Daoy (cell line): ENCODE measurements at regions not wholly inside any gene's neighbourhood (a gene's known extent, or its start where the extent isn't known, plus 50 kb on each side); places are given as distances from the start of the nearest gene placed in this dataset.
"Not testable (repeated sequence)": the region's sequence is repeated elsewhere in the genome, so short reads cannot be mapped to it uniquely, and the experiment has no call there.

Source experiments
- DNase-seq: peaks from one replicate; pipeline ENCODE4 v3.0.0-alpha.2; 2015; ENCODE audit warnings: low read depth

DNA sequence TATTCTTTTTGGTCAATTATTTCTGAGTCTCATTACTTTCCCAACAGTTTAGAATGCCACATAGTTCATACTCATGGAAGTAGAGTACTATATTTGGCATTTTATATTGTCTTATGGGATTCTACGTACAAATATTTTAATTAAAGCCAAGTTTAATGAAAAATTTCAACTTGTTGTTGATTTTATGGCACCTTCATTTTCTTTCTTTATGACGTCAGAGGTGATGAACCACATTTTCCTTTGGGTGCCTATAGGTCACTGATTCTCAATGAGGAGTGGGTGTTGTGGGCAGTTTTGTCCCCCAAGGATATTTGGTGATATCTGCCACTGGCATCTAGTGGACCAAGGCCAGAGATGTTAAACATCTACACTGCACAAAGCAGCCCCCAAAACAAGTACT is 1071.3 kb downstream of the NXPH1 start:
- no peak for DNase-seq

DNA sequence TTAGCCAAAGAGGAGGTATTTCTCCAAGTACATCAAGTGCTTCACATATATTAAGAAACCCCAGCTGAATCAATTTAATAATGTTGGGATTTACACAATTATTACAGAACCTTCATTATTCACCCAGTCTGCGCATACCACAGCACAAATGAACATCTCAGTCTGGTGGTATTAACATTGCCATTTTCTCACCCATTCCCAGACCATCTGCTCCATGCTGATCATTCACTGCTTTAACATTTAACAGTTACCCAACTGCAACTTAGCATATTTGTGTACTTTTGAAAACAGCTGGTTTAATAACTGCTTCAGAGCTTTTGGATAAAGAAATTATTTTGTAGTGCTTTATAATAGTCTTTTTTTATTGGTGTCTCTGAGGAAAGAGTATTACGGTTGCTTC is 1072.1 kb downstream of the NXPH1 start:
- DNase-seq: no peak

DNA sequence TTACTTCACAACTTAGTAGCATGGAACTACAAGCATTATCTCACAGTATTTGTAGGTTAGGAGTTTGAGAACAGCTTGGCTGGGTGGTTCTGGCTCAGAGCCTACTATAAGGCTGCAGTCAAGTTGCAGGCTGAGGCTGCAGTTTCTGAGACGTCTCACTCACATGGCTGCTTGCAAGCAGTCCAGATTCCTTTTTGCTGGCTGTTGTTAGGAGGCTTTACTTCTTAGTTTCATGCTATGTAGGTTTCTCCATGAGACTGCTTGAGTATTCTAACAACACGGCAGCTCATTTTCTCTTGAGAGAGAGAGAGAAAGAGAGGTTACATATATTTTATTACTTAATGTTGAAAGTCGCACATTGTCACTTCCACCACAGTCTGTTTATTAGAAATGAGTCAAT is 1073.9 kb downstream of the NXPH1 start:
- no peak for DNase-seq

DNA sequence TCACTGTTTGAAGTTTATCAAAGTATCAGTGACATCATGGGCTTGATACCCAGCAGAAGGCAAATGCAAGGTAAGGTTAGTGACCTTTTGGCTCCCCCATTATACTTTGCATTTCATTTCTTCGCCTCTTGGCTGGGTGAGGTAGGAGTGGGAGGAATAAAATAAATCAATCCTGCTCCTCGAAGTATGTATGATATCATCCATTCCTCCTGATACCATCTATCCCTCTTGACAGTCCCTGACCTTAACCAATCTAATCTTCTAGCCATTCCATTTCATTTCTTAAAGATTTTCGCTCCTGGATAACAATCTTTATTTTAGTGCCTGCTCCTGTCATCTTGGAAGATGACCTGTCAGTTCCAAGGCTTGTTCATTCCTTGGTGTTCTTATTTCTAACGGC is 1083.3 kb downstream of the NXPH1 start:
- no peak for DNase-seq

DNA sequence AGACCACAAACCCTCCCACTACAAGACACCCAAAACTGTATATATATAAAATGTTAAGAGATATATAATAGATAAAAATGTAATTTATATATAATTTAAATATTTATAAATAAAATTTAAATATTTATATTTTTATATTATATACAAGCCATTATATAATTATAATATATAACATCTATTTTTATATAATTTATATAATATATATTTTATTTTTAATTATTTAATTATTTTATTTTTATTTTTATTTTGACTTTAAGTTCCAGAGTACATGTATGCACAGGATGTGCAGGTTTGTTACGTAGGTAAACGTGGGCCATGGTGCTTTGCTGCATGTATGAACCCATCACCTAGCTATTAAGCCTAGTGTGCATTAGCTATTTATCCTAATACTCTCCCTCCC is 1090.2 kb downstream of the NXPH1 start:
- DNase-seq: no peak

DNA sequence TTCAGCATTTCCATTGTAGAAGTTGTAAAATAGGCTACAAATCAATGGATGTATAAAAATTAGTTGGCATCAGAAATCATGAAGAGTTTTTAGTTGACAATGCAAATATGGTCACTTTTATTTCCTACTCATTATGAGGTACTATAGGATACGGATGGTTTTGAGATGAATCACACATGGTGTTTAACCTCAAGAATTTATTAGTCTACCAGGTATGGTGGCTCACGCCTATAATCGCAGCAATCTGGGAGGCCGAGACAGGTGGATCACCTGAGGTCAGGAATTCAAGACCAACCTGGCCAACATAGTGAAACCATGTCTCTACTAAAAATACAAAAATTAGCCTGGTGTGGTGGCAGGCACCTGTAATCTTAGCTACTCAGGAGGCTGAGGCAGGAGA is 1119.0 kb downstream of the NXPH1 start:
- not testable (repeated sequence) for DNase-seq

DNA sequence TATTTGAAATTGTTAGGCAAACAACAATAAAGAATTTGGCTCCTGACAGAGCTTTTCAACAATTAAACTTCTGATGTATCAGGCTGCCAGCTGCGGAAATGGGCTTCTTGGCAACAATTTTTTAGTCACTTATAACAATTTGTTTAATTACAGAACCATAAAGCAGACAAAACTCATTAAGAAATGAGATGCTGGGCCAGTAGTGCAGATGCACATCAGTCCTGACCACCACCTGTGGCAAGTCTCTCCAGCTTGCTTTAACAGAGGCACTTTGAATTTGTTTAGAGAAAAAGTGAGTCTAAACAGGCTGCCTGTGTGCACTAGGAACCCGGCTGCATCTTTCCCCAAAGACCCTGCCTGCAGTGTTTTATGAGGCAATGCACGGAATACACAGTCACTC is 1124.4 kb downstream of the NXPH1 start:
- no peak for DNase-seq

DNA sequence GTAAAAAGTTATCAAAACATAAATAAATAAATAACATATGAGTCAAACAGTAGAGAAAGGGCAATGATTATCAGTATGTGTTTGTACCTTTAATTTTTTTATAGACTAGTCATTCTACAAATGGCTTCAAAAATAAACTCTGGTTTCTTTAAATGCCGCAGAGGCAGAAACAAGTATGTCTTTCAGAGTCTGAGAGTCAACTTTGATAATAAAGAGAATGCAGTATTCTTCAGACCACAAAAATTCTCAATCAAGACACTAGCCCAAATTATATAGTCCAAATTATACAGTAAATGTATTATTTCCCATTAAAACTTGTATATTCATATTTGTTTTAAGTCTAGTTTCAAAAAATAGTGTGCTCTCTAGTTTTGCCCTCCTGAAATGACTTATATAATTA is 1142.3 kb downstream of the NXPH1 start:
- DNase-seq: no peak

DNA sequence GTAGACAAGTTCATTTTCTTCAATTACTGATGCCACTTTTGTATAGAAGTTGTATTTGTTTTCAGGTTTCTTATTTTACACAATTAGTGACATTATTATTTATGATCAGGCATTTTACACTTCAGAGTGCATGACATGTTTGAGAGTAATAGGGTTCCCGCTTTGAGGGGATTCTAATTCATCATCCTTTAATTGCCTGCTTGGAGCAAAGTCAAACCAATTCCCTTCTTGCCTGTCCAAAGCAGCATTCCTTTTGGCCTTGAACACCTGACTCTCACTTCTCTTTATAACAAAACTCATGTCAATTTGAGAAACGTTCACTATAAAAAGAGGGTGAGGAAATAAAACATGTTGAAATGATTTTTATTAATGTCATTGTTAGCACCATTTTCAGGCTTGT is 1149.4 kb downstream of the NXPH1 start:
- DNase-seq: no peak

DNA sequence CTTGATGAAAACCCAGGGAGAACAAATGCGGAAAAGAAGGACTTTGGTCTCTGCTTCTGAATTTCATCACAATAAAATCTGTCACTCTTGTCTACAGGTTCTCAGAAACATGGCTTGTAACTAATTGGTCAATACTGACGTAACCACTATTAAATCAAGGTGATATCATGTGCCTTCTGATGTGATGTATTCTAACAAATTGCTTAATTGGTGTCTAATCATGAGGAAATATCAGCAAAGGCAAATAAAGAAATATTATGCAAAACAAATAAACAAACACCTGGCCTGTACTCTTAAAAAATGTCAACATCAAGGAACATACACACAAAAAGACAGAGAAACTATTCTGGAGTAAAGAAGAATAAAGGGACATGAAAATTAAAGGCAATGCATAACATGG is 1165.0 kb downstream of the NXPH1 start:
- DNase-seq: no peak

DNA sequence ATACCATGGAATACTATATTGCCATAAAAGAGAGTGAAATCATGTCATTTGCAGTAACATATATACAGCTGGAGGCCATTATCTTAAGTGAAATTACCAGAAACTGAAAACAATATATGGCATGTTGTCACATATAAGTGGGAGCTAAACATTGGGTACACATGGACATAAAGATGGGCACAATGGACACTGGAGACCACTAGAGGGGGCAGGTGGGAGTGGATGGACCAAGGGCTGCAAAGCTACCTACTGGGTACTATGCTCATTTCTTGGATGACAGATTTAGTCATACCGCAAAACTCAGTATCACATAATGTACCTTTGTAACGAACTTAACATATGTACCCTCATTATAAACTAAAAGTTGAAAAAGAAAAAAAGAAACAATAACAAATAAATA is 1167.6 kb downstream of the NXPH1 start:
- DNase-seq: no peak

DNA sequence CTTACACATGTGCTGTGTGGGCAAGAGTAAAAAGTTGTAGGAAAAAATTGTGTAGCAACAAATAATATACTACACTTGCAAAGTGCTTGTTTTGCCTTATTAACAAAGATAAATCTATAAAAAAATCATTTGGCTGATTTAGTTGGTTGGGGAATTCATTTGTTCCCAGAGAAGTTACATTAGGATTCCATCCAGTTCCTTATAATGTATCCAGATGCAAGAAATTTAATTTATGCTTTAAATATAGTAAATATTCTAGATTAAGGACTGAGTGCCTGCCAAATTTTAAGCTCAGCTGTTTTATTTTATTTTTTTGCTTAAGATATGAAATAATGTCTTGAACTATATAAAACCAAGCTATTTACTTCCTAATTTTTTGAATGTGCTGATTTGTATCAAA is 1169.9 kb downstream of the NXPH1 start:
- DNase-seq: no peak

DNA sequence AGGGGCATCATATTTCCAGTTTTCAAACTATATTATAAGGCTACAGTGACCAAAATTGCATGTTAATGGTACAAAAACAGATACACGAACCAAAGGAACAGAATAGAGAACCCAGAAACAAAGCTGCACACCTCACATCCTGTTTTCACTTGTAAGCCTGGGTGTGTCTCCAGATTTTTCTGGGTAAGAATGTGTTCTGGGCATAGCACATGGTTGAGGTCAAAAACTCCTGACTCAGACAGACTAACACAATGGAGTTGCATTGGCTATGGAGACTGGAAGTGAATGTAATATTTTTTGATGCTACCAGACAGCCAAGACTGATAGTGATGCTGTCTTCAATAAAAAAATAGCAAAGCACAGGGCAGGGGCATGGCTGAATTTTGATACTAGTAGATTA is 1175.2 kb downstream of the NXPH1 start:
- DNase-seq: no peak

DNA sequence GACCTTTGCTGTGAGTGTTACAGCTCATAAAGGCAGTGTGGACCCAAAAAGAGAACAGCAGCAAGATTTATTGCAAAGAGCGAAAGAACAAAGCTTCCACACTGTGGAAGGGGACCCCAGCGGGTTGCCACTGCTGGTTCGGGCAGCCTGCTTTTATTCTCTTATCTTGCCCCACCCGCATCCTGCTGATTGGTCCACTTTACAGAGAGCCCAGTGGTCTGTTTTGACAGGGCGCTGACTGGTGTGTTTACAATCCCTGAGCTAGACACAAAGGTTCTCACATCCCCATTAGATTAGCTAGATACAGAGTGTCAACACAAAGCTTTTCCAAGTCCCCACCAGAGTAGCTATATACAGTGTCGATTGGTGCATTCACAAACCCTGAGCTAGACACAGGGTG is 1187.5 kb downstream of the NXPH1 start:
- not testable (repeated sequence) for DNase-seq

DNA sequence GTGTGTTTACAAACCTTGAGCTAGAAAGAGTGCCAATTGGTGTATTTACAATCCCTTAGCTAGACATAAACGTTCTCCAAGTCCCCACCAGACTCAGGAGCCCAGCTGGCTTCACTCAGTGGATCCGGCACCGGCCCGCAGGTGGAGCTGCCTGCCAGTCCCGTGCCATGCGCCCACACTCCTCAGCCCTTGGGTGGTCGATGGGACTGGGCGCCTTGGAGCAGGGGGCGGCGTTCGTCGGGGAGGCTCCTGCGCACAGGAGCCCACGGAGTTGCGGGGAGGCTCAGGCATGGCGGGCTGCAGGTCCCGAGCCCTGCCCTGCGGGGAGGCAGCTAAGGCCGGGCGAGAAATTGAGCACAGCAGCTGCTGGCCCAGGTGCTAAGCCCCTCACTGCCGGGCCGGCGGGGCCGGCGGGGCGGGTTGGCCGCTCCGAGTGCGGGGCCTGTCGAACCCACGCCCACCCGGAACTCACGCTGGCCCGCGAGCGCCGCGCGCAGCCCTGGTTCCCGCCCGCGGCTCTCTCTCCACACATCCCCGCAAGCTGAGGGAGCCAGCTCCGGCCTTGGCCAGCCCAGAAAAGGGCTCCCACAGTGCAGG is 1188.0 kb downstream of the NXPH1 start:
- not testable (repeated sequence) for DNase-seq

DNA sequence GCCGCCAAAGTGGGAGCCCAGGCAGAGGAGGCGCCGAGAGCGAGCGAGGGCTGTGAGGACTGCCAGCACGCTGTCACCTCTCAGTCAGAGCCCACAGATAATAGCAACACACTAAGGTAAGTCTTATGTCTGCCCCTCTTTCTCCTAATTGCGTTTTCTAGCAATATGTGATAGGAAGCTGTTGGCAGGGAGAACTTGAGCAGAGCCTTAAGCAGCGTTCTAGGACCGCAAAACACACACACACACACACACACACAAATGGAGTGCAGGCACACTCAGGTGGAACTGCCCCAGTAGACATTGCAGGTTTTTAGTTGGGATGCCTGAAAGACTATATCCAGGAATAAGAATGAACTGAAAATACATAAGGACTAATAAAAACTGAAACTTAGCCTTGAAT is 1188.5 kb downstream of the NXPH1 start:
- no peak for DNase-seq

DNA sequence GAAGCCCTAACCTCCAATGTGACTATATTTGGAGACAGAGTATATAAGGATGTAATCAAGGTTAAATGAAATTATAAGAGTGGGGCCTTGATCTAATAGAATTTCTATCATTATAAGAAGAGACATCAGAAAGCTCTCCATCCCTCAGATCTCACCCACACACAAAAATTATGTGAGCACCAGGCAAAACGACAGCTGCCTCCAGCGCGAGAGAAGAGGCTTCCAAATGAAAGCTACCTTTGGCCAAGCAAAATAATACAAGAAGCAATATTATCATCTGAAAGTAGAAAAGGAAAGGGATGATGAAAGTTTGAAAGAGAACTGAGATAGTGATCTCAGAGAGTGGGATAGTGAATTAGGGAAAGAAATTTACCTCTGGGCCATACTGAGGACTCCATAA is 1192.5 kb downstream of the NXPH1 start:
- DNase-seq: no peak

DNA sequence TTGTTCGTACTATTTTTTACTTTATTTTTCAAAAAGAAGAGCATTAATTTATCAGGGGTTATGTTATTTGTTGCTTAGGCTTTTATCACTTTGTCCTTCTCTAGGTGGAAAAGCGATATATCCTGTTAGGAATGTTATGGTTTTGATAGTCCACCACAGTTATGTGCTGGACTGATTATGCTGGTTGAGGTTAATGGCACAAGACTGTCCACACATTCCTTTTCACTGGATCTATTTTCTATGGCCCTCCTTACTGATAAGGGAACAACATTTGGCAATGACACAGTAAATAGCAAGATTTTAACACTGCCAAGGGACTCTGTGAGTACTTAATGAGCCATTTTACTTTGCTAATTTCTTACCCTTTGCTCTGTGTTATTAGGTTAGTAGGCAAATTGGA is 1212.3 kb downstream of the NXPH1 start:
- DNase-seq: no peak

DNA sequence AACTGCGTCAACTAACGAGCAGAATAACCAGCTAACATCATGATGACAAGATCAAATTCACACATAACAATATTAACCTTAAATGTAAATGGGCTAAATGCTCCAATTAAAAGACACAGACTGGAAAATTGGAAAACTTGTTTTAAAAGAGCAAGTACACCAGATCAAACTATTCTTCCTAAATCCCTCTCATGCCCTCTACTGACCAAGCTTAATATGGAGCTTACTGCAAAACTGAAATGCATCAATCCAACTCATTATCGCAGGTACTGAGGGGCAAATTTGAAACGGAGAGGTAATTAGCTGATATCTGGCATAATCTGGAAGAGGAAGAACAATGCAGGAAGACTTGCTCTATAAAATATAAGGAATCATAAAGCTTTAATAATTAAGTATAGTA is 1223.8 kb downstream of the NXPH1 start:
- DNase-seq: no peak

DNA sequence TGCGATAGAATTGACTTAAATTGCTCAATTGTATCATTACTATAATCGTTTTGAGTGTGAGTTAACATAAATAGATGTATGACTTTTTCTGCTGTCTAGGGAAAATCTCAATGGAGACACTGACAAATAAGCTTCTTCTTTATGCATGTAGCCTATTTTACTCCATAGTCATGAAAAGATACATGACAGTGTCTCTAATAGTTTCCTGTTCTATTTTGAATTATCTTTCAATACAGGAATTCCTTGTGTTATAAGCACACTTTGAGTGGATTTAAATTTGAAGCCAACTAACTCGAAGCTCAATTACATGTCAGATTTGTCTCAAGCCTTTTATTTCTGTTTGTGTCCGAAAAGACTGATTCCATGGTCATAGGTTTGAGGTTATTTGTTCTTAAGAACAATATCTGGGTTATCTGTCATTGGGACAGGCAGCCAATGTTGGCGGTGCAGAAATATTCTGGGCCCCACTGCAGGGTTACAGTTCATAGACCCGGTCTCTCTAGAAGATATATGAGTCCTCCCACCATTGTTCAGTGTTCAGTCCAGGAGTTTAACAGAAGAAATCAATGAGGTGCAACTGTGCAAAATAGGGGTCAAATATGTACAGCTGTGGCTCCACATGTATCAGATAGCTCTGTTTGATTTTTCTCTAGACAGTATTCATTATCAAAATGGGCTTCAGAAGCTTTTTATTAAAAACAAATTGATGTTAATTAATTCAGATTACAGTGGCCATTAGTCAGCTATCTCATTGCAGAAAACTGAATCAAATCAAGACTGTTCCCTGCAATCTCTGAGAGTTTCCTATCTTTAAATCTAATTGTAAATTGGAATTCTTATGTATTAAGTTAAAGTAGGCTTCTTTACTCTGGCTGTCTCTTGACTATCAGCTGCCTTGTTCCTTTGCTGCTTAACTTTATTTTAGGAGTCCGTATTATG is 1238.8 kb downstream of the NXPH1 start:
- no peak for DNase-seq

DNA sequence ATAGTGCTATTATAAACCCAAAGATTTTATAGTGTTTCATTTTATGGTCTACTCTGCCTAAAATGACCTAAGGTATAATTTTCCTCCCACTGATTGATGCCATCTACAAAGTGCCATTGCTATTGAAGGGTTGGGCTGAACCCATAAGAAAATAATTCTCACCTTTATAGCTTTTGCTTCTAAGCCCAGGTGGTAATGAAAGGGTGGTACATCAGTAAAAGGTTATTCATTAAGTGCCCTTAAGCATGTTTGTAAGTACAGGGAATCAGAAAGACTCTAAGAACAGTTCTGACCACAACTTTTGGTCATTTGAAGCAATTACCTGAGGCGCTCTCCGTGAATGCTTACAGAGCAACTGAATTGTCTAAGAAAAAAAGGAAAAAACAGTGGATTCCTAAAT is 1247.3 kb downstream of the NXPH1 start:
- no peak for DNase-seq

DNA sequence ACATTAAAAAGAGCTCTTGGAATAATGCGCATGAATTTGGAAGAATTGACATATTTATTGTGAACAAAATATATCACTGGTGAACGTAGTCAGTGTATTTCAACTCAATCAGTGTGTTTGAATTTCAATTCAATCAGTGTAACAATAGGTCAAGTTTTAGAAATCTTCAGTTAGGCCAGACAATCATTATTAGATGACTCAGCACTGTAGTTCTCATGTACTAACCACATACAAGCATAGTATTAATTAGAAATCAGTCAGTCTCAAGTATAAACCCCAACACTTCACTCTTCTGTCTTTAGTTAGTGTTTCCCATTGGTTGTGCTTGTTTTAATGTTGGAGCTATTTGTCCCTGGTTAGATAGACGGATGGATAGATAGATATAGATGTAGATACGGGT is 1247.9 kb downstream of the NXPH1 start:
- no peak for DNase-seq

DNA sequence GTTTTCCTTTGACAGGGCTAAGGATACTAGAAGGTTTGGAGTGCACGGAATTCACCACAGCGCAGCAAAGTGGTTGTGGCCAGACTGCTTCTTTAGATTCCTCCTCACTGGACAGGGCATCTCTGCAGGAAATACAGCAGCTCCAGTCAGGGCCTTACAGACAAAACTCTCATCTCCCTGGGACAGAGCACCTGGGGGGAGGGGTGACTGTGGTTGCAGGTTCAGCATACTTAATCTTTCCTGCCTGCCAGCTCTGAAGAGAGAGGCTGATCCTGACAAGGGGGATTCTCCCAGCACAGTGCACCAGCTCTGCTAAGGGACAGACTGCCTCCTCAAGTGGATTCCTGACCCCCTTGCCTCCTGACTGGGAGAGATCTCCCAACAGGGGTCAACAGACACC is 1257.9 kb downstream of the NXPH1 start:
- no peak for DNase-seq

DNA sequence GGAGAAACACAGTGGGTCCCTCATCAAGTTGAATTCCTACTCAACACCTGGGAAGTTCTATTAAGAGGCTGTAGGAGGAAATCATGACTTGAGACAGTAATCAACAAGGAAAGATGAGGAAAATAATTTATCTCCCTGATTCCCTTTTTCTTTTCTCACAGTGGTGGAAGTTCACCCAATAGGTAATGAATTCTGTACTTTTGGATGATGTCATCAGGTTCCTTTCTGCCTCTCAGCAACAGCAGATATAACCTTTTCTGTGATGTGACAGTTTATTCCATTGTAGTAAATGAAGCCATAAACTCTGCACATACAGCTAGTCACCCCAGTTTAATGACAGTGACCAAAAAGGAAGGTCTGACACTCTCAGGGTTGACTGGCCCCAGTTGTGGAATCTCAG is 1265.0 kb downstream of the NXPH1 start:
- DNase-seq: no peak
